GM21526 (cell line): ENCODE measurements at regions not wholly inside any gene's neighbourhood (a gene's known extent, or its start where the extent isn't known, plus 50 kb on each side); places are given as distances from the start of the nearest gene placed in this dataset.

Experiments
- ATAC-seq: cut with Tn5 transposase; IDR thresholded peaks from one replicate; pipeline ENCODE4 v1.9.1; 2021; ENCODE audit warnings: moderate library complexity; ENCODE audit not compliant: unreplicated experiment, low FRiP score

GRCh38 chr2:129709001-129709955 is 270.2 kb upstream of the RAB6C start:
- ATAC-seq = no peak

DNA sequence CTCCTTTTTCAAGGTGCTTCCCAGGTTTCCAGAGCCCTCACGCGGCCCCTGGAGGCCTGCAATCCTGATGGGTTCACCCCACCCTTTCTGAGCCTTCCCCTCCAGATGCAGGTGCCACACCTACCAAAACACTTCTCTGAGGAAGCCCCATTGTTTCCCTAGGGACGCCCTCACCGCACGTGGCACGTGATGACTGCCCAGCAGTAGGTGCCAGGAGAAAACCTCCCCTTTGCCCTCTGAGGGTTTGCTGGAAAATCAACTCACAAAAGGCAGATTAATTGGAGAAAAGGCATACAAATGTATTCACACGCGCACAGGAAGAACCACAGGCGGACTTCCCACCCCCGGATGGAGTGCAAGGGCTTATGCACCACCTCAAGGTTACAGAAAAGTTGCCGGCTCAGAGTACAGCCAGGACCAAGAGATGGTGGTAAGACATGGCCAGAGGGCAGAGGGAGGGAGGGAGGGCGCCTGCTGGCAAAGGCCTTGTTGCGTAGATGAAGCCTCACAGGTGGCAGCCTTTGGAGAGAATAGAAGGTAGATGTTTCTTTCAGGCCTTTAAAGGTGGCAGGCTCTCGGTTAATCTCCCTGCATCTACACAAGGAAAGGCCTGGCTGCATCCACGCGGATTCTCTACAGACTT is 269.4 kb upstream of the RAB6C start:
- ATAC-seq = no peak

- no peak for ATAC-seq
Measured at GRCh38 chr2:129710670-129711495, 268.6 kb upstream of the RAB6C start.

DNA sequence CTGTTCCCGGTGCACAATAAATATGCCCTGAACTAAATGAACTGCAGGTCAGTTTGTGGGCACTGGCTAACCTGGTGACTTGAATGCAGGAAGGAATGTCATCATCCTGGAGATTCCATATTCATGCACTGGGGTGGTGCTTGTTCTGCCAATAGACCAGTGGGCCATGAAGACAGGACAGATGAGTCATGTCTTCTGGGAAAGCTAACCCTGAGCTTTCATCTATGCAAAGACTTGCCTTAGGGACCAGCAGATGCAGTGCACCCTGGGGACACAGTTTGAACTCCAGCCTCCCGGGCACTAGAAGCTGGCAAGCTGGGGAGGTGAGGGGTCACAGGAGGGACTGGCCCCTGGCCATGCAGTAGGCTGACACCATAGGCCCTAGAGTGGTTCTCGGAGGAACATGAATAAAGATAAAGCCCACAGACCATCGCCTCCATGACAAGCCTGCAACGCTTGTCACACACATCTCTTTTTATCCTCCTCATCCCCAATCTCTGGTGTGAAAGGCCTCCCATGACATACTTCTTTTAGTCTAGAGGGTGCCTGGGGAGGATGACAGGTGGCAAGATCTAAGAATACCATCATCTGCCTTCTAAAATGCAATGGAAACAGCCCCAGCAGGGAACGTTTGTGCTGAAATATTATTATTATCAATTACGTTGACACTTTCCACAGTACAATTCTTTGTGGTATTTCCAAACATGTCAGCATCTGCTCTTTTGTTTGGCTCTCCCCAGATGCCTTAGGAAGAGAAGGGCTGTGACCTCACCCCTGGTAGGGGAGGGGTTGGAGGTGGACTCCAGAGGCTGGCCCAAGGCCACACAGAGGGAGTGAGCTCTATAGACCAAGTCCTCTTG is 267.4 kb upstream of the RAB6C start:
- no peak for ATAC-seq

- ATAC-seq = no peak
Measured at GRCh38 chr2:129712676-129712985, 266.8 kb upstream of the RAB6C start.

GRCh38 chr2:129713337-129713736 is 266.1 kb upstream of the RAB6C start:
- ATAC-seq = no peak

- ATAC-seq = no peak
Measured at GRCh38 chr2:129716781-129717559, 262.5 kb upstream of the RAB6C start.

- ATAC-seq = no peak
Measured at GRCh38 chr2:129717560-129718130, 261.8 kb upstream of the RAB6C start.

DNA sequence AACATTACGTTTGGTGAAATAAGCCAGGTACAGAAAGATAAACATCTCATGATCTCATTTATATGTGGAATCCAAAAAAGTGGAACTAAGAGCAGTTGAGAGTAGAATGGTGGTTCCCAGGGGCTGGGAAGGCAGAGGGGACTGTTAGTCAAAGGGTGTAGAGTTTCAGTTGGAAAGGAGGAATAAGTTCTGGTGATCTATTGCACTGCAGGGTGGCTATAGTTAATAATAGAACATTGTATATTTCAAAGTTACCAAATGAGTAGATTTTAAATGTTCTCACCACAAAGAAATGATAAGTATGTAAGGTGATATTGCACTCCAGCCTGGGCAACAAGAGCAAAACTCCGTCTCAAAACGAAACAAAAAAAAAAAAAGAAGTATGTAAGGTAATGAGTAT is 260.1 kb upstream of the RAB6C start:
- no peak for ATAC-seq

DNA sequence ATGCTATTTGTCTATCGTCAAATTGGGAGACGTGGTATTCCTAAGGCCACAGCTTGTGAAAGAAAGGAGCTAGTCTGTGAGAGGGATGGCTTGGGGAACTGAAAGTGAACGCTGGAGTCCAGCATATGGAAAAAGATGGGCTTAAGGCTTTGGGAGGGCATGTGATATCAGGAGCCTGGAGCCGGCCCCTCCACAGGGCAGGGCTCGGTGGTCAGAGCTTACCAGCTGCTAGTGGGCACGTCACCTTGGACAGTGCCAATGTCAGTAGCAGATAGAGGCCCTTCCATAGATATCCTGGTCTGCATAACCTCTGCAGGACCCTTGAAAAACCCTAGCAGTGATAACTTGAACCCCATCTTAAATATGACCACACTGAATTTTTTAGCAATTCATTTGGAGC is 259.1 kb upstream of the RAB6C start:
- ATAC-seq = no peak

DNA sequence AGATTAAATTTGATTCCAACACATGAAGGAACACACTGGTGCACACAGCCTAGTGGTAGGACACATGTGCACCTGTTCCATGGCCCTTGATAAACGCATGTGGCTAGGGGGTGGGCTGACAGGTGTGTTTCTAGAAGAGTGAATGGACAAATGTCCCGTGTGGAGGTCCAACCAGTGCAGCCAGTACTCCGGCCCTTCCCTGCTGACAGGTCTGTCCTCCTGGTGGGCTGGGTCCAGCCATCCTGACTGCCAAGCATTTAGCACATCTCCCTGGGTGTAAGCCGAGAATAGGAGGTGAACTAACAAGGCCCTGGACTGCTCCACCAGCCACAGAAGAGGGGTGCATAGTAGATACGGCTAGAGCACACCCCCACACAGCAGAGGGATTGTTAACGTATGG is 258.7 kb upstream of the RAB6C start:
- no peak for ATAC-seq

DNA sequence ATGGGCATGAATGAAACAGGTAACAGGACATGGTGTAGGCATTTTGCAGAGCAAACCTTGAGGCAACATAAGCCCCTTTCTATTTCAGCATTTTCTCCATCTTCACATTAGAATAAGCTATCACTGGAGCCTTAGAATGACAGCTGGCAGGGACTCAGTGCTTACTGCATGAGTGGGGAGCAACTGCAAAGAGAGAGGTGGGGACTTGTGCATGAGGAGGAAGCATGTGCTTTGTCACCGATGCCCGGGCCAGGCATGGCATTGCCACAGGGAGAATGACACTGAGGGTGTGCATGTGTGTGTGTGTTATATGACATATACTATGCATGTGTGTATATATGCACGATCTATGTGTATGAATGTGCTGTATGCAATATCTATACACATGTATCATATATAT is 258.2 kb upstream of the RAB6C start:
- ATAC-seq = no peak

DNA sequence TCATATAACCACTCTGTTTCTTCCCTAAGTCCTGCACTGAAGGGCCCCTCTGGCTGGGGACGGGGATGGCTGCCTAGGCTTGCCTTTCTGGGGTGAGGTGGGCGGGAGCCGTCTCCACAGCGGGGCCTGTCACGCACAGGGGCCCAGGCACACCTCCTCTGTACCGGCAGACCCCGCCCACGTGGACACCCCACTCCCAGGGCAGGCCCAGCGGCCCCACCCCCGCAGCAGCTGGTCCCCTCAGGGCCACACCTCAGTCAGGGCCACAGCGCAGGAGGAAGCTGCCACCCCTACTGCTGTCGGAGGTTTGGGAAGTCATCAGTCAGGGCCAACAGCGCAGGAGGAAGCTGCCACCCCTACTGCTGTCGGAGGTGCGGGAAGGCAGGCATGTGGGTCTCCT is 257.6 kb upstream of the RAB6C start:
- no peak for ATAC-seq

DNA sequence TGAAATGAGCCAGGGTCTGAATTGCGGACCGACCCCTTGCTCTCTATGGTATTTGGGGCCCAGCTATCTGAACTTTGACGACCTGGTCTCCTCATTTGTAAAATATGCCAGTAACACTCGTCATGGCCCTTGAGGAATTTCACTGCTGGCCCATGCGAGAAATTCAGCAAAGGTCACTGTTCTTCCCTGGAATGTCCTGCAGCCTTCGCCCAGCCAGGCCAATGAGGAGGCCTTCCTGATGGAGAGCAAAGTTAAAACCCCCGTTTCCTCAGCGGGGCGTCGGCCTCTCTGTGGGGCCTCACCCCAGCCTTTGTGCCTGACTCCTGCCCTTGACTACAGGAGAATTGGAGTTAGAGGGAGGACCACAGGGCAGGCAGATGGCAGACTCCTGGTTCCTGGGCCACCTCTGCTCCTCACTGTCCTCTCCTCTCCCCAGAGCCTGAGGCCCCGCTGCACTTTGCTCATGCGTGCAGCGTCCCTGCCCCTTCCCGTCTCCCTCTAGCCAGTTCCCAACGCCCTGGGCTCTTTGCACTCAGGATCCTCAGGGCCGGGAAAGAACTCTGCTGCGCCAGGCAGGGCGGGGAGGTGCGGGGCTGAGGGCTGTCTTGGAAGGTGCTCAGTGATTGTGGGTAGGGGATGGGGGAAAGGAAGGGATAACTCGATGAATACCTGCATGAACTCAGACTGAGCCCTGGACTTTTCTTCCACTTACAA is 257.0 kb upstream of the RAB6C start:
- no peak for ATAC-seq

GRCh38 chr2:129723277-129724020 is 256.0 kb upstream of the RAB6C start:
- ATAC-seq = no peak

- ATAC-seq = no peak
Measured at GRCh38 chr2:129724021-129724757, 255.3 kb upstream of the RAB6C start.

DNA sequence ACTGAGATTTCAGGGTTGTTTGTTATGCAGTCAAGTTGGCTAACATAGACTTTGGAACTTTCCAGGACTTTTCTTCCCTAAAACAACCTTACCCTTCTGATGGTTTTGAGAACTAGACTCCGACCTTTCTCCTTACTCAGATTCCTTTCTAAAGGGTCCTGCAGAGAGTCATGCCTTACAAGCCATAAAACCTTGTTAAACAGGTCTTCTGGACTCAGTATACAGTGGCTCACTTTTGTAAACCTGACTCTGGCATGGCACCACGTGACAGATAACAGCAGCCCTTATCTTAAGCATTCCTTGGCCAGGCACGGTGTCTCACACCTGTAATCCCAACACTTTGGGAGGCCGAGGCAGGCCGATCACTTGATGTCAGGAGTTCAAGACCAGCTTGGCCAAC is 253.2 kb upstream of the RAB6C start:
- ATAC-seq = no peak
